H1 (cell line): ENCODE measurements at regions not wholly inside any gene's neighbourhood (a gene's known extent, or its start where the extent isn't known, plus 50 kb on each side); places are given as distances from the start of the nearest gene placed in this dataset.
"Not testable (repeated sequence)": the region's sequence is repeated elsewhere in the genome, so short reads cannot be mapped to it uniquely, and the experiment has no call there.

Source experiments
- CTCF ChIP-seq, 3 experiments: IDR thresholded peaks; 1 replicate in 2 of 3; 2 replicates in 1 of 3; pipeline versions ENCODE4 v1.5.1 to v1.6.1; 2011; ENCODE audit warnings: low read length in 3 of 3, mild to moderate bottlenecking in 3 of 3, inconsistent platforms in 2 of 3, low read depth in 1 of 3, moderate library complexity in 1 of 3; ENCODE audit not compliant: insufficient read depth in 1 of 3; ENCODE audit errors: control extremely low read depth in 1 of 3
- EZH2 ChIP-seq: fragments of 200-600 bp; sonication (generic); IDR thresholded peaks from 2 replicates; pipeline ENCODE4 v1.7.1; 2012; ENCODE audit warnings: low read depth, mild to moderate bottlenecking, moderate library complexity, low read length, inconsistent platforms; ENCODE audit not compliant: severe bottlenecking
- RBBP5 ChIP-seq: IDR thresholded peaks from 2 replicates; pipeline ENCODE4 v1.7.1; 2012; ENCODE audit warnings: low read depth, mild to moderate bottlenecking, inconsistent platforms, low read length, moderate library complexity, borderline replicate concordance
- TAF1 ChIP-seq: IDR thresholded peaks from 2 replicates; pipeline ENCODE4 v1.6.1; 2011; ENCODE audit warnings: mild to moderate bottlenecking, low read depth, low read length

GRCh38 chr11:97102180-97102579 lies 712.4 kb downstream of the JRKL start:
- TF ChIP-seq CTCF (IDR thresholded peaks at IDR 0.05; ENCODE audit: control extremely low read depth in 1 of 3, insufficient read depth in 1 of 3, low read depth in 1 of 3, low read length in 3 of 3); TAF1; EZH2; RBBP5: not testable (repeated sequence)
